Activated CD4-positive, alpha-beta T cell treated with anti-CD3 and anti-CD28 coated beads for 24 hours (primary cell): ENCODE measurements at regions not wholly inside any gene's neighbourhood (a gene's known extent, or its start where the extent isn't known, plus 50 kb on each side); places are given as distances from the start of the nearest gene placed in this dataset.
"Not testable (repeated sequence)": the region's sequence is repeated elsewhere in the genome, so short reads cannot be mapped to it uniquely, and the experiment has no call there.

ENCODE experiments used
- DNase-seq, 2 donors: peaks; one replicate each; pipeline ENCODE4 v3.0.0-alpha.2; 2020; ENCODE audit warnings: low read depth in 2 of 2

DNA sequence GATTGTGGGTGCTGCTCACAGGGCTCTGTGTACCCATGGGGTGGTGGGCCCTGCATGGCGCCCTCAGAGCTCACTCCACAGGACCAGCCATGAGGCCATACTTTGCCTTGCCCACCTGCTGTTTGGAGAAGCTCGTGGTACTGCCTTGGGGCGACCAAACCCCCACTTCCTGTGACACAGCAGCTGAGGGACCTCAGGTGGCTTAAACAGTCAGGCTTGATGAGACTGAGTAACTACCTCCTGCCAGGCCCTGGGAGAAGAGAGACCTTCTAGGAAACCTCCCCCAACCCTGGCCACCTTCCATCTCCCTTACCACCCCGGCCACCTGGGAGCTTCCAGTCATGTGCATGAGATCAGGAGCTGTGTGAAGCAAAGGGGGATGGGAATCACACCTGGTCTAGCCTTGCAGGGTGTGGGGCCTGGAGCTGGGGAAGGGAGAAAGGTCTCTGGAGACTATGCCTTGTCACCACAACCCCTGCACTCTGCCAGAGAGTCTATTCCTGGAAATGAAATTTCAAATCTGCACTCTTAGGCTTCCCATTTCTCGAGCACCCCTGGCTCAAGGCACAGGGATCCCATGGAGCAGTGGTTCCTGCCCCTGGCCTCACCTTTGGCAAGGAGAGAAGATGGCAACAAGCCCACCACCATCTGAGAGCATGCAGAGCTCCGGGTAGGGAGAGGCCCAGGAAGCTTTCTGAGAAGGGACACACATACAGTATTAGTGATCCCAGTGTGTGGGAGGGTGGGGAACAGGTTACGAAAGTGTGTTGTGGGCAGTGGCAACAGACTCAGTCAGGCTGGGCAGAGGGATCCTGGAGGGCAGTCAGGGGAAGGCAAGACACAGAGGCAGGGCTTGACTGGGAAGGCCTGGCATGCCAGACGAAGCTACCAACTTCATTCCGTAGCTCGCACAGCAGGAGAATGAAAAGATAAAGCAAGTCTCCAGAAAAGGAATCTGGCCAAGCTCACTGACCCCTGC is 125.0 kb downstream of the URI1 start:
- no peak for DNase-seq

DNA sequence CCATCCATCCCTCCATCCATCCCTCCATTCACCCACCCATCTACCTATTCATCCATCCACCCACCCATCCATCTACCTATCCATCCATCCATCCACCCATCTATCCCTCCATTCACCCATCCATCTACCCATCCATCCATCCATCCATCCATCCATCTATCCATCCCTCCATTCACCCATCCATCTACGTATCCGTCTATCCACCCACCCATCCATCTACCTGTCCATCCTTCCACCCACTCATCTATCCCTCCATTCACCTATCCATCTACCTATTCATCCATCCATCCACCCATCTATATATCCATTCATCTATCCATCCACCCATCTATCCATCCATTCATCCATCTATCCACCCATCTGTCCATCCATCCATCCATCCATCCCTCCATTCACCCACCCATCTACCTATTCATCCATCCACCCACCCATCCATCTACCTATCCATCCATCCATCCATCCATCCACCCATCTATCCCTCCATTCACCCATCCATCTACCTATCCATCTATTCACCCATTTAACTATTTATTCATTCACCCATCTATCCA is 126.0 kb downstream of the URI1 start:
- not testable (repeated sequence) for DNase-seq

- no peak for DNase-seq
These were observed 126.7 kb downstream of the URI1 start for GRCh38 chr19:30068528-30069395.

GRCh38 chr19:30069535-30070197 is 127.6 kb downstream of the URI1 start:
- DNase-seq = no peak

DNA sequence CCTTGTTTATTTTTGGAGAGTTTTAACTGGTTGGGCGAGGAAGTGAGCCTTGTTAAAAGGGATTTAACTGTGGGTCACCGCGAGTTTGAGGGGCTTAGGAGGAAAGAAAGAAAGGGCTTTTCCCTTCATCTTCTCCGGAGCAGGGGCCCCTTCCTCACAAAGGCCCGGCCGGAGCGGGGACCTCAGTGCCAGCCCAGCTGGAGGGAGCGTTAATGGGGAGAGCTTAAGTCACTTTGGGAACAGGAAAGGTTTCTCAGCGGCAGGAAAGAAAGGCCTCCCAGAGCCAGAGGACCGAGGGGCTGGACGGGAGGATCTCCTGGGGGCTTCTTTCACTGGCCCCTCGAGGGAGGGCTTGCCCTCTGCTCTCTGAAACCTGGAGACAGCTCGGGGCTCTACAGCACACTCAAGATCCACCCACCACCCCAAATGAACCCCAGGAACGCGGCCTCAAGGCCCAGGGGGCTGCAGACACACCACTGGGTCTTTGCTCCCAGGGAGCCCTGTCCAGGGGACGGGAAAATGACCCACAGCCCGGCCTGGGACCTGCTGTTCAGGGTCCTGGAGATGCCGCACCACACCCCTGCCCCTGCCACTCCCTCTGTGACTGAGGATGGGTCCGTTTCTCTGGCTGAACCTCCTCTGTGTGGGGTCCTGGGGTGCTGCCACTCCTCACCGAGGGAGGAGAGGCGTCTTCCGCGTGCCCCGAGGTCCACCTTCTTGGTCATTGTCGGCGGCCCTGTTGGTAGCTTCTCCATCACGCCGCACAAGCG is 128.3 kb downstream of the URI1 start:
- no peak for DNase-seq

- no peak for DNase-seq
These were observed 129.1 kb downstream of the URI1 start for GRCh38 chr19:30070968-30071632.

DNA sequence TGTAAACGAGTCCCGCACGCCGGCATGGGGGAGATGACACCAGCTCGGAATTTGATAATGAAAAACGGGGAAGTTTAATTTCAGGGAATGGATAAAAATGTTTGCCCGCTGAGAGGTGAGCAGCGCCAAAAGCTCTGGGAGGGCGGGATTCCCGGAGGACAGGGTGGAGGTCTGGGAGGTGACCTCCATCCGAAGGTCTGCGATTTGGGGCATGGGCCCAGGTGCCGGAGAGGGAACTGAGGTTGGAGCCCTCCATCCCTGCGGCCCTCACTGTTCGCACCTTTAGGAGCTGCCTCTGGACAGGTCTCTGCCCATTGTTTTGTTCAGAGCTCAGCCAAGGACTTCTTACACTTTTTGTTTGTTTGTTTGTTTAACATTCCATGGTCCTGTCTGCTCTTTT is 129.8 kb downstream of the URI1 start:
- DNase-seq = no peak

GRCh38 chr19:30073152-30074000 is 131.3 kb downstream of the URI1 start:
- no peak for DNase-seq

DNA sequence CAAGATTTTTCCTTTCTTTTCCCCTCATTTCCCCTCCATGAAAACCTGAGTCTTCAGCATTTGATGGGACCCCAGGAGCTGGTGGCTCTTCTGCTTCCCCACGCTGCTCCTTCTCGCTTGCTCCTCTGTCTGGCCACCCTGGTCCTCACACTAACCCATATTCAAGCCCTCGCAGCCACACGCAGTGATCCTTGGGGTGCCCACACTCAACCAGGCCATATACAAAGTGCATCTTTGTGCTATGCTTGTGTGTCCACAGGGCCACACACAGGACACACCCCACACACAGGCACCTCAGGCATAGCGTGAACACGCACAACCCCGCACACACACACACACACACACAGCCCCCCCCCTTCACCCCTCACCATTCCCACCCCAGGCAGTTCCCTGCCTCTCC is 132.1 kb downstream of the URI1 start:
- no peak for DNase-seq

- no peak for DNase-seq
These were observed 133.0 kb downstream of the URI1 start for GRCh38 chr19:30074741-30075715.

DNA sequence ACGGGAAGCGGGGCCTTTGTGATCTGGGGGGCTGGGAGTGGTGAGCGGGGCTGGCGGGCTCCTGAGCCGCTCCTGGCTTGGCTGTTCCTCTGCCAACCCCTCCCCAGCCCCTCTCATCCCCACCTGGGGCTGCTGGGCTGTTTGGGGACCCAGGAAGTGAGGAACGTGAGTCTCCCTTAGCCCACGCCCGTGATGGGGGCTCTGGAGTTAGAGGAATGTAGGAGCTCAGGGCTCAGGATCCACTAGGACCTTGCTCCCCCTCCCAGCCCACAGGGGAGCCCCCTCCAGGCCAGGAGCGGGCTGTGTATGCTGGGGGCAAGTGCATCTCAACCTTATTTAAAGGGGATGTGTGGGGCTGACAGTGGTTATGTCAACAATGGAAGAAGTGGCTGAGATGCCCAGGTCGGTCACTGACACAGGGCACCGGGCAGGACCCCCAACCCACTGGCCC is 134.1 kb downstream of the URI1 start:
- no peak for DNase-seq

- DNase-seq = no peak
These were observed 135.0 kb downstream of the URI1 start for GRCh38 chr19:30076751-30077670.

GRCh38 chr19:30077851-30078355 is 135.9 kb downstream of the URI1 start:
- no peak for DNase-seq

GRCh38 chr19:30078381-30078910 is 136.4 kb downstream of the URI1 start:
- DNase-seq = no peak

DNA sequence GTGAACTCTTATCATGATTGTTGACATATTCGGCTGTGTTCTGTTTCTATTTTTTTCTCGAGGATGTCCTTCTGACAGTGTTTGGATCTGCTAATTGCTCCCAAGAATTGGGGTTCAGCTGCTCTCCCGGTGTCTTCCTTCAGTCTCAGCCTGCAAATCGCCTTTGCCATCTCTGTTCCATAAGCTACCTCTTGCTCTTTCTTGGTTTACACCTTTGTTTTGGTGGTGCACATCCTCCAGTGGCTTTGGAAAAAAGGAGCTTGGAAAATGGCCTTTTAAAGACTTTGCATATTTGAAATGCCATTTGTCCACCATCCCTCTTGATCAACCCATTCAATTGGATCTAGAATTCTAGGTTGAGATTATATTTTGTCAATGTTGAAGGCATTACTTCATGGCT is 137.2 kb downstream of the URI1 start:
- no peak for DNase-seq

DNA sequence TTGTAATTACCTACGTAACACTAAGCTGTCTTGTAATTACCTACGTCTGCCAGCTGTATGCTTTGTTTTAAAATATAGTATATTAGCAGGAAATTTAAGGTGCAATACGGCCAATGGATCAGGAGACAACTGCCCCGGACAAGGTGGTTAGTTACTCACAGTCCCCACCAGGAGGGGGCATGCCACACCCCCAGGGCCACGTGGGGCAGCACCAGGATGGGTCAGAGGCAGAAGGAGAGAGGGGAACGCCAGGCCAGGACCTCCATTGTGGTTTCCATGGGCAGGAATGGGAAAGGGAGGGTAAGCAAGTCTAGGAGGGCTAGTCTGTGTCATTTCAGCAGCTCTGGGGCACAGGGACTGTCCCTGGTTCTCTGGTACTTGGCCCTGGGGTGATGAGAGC is 140.1 kb downstream of the URI1 start:
- no peak for DNase-seq

- DNase-seq = no peak
These were observed 140.6 kb downstream of the URI1 start for GRCh38 chr19:30082611-30083010.
